Smooth muscle cell (in vitro differentiated cells): ENCODE measurements at regions not wholly inside any gene's neighbourhood (a gene's known extent, or its start where the extent isn't known, plus 50 kb on each side); places are given as distances from the start of the nearest gene placed in this dataset.

Source experiments
- DNase-seq: peaks from one replicate; lab custom pipeline; 2025; ENCODE audit not compliant: unreplicated experiment; lab: John Stamatoyannopoulos, UW
- H2AFZ ChIP-seq: fragments of 200-600 bp; sonication (generic); 2 replicates; pipeline ENCODE4 v1.6.0; 2016; ENCODE audit warnings: antibody characterized with exemption, low read depth, mild to moderate bottlenecking
- H3F3A ChIP-seq: fragments of 200-600 bp; sonication (generic); 2 replicates; pipeline ENCODE4 v1.6.0; 2017; ENCODE audit warnings: antibody characterized with exemption, low read depth
- H3K27ac ChIP-seq: fragments of 200-600 bp; sonication (generic); 2 replicates; pipeline ENCODE4 v1.5.1; 2016; ENCODE audit warnings: low read depth, mild to moderate bottlenecking
- H3K27me3 ChIP-seq: fragments of 200-600 bp; sonication (generic); 2 replicates; pipeline ENCODE4 v1.6.1; 2016; ENCODE audit warnings: low read depth, mild to moderate bottlenecking
- H3K36me3 ChIP-seq: fragments of 200-600 bp; sonication (generic); 2 replicates; pipeline ENCODE4 v1.5.1; 2016; ENCODE audit warnings: low read depth
- H3K4me1 ChIP-seq: fragments of 200-600 bp; sonication (generic); 2 replicates; pipeline ENCODE4 v1.5.1; 2016; ENCODE audit warnings: low read depth
- H3K4me2 ChIP-seq: fragments of 200-600 bp; sonication (generic); 2 replicates; pipeline ENCODE4 v1.6.0; 2016; ENCODE audit warnings: mild to moderate bottlenecking
- H3K4me3 ChIP-seq: fragments of 200-600 bp; sonication (generic); 2 replicates; pipeline ENCODE4 v1.5.1; 2016; ENCODE audit warnings: mild to moderate bottlenecking
- H3K79me2 ChIP-seq: fragments of 200-600 bp; sonication (generic); 2 replicates; pipeline ENCODE4 v1.6.0; 2016; ENCODE audit warnings: low read depth, mild to moderate bottlenecking
- H3K9ac ChIP-seq: fragments of 200-600 bp; sonication (generic); 2 replicates; pipeline ENCODE4 v1.6.0; 2016; ENCODE audit warnings: low read depth
- H3K9me3 ChIP-seq: fragments of 200-600 bp; sonication (generic); replicated peaks from 2 replicates; pipeline ENCODE4 v1.5.1; 2016; ENCODE audit warnings: low read depth
- H4K20me1 ChIP-seq: fragments of 200-600 bp; sonication (generic); 2 replicates; pipeline ENCODE4 v1.6.0; 2016; ENCODE audit warnings: low read depth
- CTCF ChIP-seq: fragments of 200-600 bp; sonication (generic); IDR thresholded peaks from 2 replicates; pipeline ENCODE4 v1.5.1; 2017; ENCODE audit warnings: borderline replicate concordance, mild to moderate bottlenecking, antibody characterized with exemption; ENCODE audit not compliant: insufficient read depth, poor library complexity, severe bottlenecking
- WGBS: methylation state at CpG from one replicate; pipeline ENCODE4 v1.1.7; 2016; ENCODE audit warnings: low lambda C conversion rate; 5-methylcytosine and 5-hydroxymethylcytosine counted together

DNA sequence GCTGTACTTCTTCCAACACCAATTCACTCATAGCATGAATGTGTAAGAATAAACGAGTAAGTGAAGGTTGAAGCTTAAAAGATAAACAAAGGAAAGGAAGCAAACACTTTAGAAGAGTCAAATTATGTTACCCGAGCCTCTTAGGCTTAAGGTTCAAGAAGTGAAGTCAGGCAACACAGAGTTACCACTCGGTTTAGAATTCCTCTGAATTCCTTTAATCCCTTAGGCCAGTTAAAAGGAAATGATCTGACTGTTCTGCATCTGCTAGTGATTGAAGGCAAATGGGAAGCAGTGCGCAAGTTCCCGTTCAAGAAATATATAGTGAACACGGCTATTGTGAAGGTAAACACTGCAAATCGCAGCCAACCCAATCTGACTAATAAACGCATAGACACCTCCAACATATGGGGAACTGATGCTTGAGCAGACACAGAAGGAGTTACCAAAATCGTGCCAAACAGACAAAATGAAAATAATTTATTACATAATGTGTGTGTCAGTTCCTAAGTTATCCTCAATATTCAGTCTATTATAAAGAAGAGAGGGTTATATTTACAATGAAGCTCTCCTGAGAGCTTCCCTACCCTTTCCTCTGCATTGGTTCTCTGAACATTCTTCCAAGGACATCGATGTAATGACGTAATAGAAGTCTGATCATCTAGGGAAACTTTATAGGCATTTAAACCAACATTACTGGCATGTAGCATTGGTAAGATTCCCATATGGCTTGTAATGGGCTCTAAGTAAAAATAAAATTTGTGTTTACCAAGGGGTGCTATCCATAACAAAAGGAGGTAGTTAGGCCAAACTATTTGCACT, 837.1 kb upstream of the ZNF608 start:
- no peak for TF ChIP-seq CTCF
- Histone ChIP-seq H3K4me2 (peak overlapping the region; percentile 43), H2AFZ (peak overlapping the region; percentile 32)

DNA sequence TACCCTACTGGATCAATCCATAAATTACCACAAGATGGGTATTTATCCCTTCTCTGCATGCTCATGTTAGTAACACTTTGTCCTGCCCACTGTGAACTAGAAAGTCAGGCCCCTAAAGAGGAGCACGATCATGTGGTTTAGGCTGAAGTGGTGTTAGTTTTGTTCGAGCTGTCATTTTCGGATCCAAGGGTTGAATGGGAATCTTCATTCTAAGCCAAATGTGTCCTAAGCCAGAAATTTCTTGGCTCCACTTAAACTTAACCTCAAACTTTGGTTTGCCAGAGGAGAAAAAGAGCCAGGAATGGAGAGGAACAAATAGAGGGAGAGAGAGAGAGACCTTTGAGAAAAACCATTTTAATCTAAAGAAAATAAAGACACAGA, 837.7 kb upstream of the ZNF608 start:
- no peak overlapping the region for H3K27ac ChIP-seq
- no peaks in the 10 kb centered on the region for H4K20me1 ChIP-seq
- H3K4me1 ChIP-seq: peaks cover 11% of the 10 kb centered on the region
- no peak overlapping the region for H3K9ac ChIP-seq
- no peak for TF ChIP-seq CTCF
- H3K4me3 ChIP-seq: no peak overlapping the region
- no peaks in the 10 kb centered on the region for H3F3A ChIP-seq
- DNase-seq: no peak
- H3K79me2 ChIP-seq: no peaks in the 10 kb centered on the region
- H3K27me3 ChIP-seq: no peaks in the 10 kb centered on the region
- 93% methylated on average over 3 of the region's 3 CpGs for whole genome bisulfite sequencing
- H3K9me3 ChIP-seq: no peaks in the 10 kb centered on the region
- no peak overlapping the region for H3K4me2 ChIP-seq
- H3K36me3 ChIP-seq: no peaks in the 10 kb centered on the region
- no peak overlapping the region for H2AFZ ChIP-seq

More for the DNA sequence above, 837.1 kb upstream of the ZNF608 start:
- H4K20me1 ChIP-seq: no peaks in the 10 kb centered on the region
- no peaks in the 10 kb centered on the region for H3K9me3 ChIP-seq
- DNase-seq: no peak
- H3K4me1 ChIP-seq: peaks cover 11% of the 10 kb centered on the region
- 47% methylated on average over 11 of the region's 11 CpGs for WGBS
- no peak overlapping the region for H3K9ac ChIP-seq
- no peak overlapping the region for H3K27ac ChIP-seq
- H3K4me3 ChIP-seq: no peak overlapping the region
- H3K79me2 ChIP-seq: no peaks in the 10 kb centered on the region
- H3K27me3 ChIP-seq: no peaks in the 10 kb centered on the region
- H3K36me3 ChIP-seq: no peaks in the 10 kb centered on the region
- no peaks in the 10 kb centered on the region for H3F3A ChIP-seq

- H4K20me1 ChIP-seq: no peaks in the 10 kb centered on the region
- H3K27ac ChIP-seq: no peak overlapping the region
- no peaks in the 10 kb centered on the region for H3K27me3 ChIP-seq
- no peak for DNase-seq
- no peaks in the 10 kb centered on the region for H3K9me3 ChIP-seq
- H3K4me2 ChIP-seq: no peak overlapping the region
- H3K36me3 ChIP-seq: no peaks in the 10 kb centered on the region
- no peak overlapping the region for H3K4me3 ChIP-seq
- 93% methylated on average over 1 of the region's 1 CpG for WGBS
- no peaks in the 10 kb centered on the region for H3F3A ChIP-seq
- H2AFZ ChIP-seq: no peak overlapping the region
- H3K9ac ChIP-seq: no peak overlapping the region
- no peak for TF ChIP-seq CTCF
- H3K79me2 ChIP-seq: no peaks in the 10 kb centered on the region
- peaks cover 17% of the 10 kb centered on the region for H3K4me1 ChIP-seq
These were observed 835.6 kb upstream of the GRAMD2B start for GRCh38 chr5:125587631-125588030.

DNA sequence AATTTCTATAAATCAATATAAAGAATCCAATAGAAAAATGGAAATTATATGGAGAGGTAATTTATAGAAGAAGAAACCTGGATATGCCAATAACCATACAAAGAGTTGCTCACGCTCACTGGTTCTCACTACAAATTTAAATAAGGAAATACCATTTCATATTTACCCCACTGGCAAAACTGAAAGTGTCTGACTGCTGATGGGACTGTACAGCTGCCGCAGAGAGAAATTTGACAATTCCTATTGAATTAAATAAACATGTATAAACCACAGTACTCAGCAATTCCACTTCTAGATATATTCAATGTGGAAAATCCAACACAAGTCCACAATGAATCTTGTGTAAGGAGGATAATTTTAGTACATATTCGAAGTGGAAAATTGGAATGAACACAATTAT, 830.4 kb upstream of the GRAMD2B start:
- Histone ChIP-seq H3K27me3 (no peaks in the 10 kb centered on the region), H3K9ac (no peak overlapping the region), H3K36me3 (no peaks in the 10 kb centered on the region), H3K4me2 (no peak overlapping the region), H4K20me1 (no peaks in the 10 kb centered on the region), H3K4me3 (no peak overlapping the region), H3F3A (peaks cover 2% of the 10 kb centered on the region), H3K9me3 (no peaks in the 10 kb centered on the region), H2AFZ (no peak overlapping the region), H3K4me1 (peaks cover 6% of the 10 kb centered on the region), H3K79me2 (no peaks in the 10 kb centered on the region), H3K27ac (no peak overlapping the region)
- DNase-seq: no peak
- TF ChIP-seq CTCF: no peak
- WGBS: 85% methylated on average over 3 of the region's 3 CpGs
